ENCODE measurements at regions not wholly inside any gene's neighbourhood (a gene's known extent, or its start where the extent isn't known, plus 50 kb on each side); places are given as distances from the start of the nearest gene placed in this dataset.
A peak's percentile ranks its signal among the peaks of the same experiment; 100 is the strongest.

DNA sequence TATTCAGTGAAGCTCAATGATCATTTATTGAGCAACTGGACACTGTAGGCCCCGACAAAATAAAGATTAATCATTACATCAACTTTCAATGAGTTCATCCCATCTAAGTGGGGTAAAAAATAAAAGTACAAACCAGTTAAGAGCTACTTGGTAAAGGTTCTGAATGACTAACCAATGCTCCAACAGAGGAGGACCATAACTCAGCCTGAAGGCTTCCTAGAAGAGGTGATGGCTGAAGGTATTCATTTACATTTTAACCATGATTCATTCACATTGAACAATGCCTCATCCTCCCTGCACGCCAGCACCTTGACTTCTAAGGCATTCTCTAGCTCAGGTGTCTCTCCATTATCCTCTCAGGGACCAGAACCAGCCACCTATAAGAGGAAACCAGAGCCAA lies 201.4 kb downstream of the ZNF462 start:
- DNase-seq: no peak

DNA sequence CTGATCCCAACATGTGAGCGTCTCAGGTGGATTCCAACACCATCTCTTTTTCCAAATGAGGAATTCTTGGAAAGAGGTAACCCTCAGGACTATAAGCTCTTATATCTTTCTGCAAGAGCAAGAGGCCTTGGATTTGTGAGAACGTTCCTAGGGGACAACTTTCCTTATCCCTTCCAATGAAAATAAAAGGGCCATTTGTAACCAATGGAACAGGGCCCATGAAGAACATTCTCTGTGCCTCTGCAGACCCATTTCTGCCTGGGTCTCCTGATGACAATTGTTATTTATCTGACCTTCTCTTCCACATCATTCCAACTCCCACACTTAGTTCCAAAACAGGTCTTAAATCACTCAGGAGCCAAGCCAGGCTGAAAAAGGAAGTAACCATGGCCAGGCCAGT lies 202.6 kb downstream of the ZNF462 start:
- DNase-seq: no peak

DNA sequence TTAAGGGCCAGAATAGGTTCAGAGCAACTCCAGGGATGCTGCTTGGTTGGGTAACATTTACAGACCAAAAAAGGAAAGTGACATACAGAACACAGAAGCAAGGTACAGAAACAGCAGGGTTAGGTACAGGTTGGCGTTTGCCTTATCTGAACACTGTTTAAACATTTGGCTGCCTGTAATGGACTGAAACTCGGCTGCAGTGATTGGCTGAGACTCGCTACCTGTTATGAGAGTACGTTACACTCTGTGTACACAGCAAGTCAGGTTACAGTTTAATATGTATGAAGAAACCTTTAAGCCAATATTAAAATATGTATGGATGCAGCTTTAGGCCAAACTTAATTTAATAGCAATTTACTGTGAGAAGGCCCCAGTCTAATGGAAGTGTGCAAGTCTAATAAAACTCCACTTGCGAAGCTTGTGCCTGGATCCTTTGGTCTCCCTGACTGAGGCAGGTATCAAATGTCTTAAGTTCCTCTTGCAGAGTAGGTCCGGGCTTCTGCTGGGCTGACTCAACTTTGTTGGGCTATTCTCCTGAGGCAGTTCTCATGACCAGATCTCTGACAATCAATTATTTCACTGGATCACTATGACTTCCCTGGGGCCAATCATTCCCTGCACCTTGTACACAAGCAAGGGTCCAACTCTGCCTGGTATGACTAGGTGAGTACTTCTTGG lies 204.9 kb downstream of the ZNF462 start:
- peak in 1 of 2 experiments; percentile 14 for DNase-seq

DNA sequence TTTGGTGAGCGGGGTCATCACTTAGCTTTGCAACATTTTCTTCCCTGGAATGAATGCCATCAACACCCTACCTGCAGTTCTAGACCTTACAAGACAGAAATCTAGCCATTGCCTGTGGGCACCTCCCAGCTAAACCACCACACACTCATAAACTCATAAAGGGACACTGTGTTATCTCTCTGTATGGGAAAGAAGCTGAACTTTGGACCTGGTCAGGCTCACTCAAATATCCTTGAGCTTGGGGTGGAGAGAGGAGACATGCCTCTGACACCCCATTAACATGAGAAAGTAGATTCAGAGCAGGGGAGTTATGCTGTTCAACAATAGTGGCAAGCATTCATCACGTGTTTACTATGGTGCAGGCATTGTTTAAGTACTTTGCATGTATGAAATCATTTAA lies 205.6 kb downstream of the ZNF462 start:
- DNase-seq: no peak

DNA sequence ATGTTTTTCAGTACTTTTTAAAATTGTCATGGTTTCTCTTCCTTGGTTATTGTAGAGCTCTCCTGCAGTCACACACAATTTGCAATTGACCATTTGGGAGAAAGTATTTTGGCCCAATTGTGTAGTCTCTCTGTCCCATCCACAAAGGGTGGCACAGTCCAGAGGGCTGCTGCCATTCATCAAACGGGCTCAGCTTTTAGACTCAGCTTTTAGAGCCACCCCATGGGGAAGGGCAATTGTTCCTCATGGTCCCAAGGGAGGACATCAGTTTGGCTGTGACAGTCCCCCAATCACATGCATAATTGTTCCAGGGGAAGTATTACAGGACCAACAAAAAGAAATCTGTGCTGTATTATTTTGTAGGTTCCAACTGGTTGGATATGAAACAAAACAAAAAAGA lies 207.6 kb downstream of the ZNF462 start:
- peak in 1 of 2 experiments; percentile 7 for DNase-seq

DNA sequence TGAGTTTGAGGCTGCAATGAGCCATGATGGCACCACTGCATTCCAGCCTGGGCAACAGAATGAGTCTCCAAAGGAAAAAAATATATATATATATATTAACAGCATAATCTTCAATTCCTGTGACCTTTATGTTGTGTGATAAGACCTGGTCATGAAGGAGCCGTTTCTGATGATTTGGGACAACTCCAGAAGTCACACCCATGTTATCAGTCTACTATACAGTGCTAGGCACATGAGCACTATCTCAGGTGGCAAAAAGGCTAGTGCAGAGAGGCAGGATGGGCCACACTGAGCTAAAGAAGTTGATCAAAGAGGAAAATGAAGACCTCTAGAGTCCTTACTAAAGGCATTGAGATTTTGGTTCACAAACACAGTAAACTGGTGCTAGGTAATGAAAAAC lies 205.0 kb upstream of the RAD23B start:
- DNase-seq: no peak

DNA sequence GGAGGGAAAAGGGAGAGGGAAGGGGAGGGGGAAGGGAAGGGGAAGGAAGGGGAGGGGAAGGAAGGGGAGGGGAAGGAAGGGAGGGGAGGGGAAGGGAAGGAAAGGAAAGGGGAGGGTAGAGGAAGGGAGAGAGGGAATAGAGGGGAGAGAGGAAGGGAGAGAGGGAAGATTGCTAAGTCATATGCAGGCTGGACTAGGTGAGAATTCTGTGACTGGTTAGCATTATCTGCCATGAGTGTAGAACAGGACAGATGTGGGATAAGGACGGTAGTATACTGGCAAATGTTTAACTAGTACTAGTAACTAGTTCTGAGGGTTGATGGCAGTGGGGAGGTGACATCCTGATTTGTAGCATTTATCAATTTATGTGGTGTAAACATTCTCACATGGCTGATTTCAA lies 203.5 kb upstream of the RAD23B start:
- no peak for DNase-seq

DNA sequence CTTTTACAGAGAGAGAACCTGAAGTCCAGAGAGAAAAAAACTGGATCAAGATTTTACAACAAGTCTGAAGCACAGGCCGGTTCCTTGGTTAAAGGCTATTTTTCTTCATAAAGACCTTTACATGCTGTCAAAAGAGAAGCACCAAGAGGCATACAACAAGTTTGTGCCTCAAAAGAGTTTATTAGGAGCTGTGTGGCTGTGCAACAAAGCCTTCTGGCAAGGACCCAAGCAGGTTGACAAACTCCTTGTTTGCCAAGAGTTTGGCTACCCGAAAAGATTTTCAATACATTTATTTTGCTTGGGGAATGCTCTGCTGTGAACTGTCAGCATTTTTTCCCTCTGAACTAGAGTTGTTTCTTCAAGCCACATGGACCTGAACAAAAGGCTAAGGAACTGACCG lies 202.9 kb upstream of the RAD23B start:
- no peak for DNase-seq

DNA sequence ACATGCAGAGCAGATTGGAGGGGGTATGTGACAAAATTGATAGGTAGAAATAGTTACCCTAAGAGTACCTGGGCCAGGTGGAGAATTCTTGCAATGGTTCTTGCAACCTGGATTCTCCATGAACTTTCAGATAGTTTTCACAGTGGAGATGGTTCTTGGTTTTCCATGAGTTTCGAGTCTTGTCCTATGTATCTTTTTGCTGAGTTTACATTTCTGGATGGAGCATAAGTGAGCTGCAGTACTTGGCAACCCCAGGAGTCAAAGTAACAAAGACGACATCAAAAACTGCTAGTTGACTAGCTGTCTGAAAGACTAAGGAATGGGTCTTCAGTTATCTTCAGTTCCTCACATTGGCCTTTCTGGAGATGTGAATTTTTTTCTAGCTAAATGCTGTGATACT lies 196.6 kb upstream of the RAD23B start:
- DNase-seq: no peak

DNA sequence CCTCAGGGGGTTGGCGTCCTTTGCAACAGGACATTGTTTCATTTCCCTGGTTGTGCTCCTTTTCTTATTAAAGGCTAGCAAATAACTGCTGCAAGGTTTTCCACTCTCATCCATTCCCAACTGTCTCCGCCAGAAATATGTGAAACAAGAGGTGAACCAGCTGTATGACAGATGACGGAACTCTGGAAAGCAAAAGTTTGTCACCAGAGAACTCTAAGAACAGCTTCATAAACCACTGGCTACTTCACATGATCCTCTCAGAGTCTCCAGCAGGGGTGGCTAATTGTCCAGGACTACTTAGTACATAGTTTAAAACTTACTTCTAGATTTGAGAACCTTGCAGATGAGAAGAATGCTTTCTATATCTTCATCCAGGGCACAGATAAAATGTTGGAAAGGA lies 195.9 kb upstream of the RAD23B start:
- no peak for DNase-seq

DNA sequence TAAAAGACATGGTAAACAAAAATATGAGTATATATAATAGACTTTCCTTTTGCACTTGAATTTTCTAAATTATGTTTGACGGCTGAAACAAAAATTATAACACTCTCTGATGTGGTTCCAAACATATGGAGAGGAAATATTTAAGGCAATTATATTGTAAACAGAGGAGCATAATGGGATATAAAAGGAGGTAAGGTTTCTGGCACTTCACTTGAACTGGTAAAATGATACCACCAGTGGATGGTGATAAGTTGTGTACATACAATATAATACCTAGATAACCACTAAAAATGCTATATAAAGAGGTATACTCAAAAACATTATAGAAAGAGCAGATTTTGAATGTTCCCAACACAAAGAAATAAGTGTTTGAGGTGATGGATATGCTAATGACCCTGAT lies 192.9 kb upstream of the RAD23B start:
- peak; percentile 15 to 76 for DNase-seq

DNA sequence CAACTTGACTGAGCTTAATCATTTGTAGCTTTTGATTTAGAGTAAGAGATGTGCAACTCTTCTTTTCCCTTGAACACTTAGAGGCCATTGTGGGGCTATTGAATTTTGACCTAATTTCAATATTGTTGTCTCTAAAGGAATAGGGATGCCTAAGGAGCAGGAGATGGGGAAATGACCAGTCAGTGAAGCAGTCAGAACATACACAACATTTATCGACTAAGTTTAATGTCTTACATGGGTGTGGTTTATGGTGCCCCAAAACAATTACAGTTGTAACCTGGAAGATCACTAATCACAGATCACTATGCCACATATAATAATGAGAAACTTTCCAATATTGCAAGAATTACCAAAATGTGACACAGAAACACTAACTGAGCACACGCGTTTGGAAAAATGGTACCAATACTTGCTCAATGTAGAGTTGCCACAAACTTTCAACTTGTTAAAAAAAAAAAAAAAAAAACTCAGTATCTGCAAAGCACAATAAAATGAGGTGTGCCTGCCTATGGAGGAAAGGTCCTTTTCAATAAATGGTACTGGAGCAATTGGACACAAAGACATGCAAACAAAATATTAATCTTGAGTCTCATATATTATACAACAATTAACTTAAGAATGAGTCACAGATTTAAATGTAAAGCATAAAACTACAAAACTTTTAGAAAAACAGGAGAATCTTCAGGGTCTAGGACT lies 189.6 kb upstream of the RAD23B start:
- DNase-seq: no peak

DNA sequence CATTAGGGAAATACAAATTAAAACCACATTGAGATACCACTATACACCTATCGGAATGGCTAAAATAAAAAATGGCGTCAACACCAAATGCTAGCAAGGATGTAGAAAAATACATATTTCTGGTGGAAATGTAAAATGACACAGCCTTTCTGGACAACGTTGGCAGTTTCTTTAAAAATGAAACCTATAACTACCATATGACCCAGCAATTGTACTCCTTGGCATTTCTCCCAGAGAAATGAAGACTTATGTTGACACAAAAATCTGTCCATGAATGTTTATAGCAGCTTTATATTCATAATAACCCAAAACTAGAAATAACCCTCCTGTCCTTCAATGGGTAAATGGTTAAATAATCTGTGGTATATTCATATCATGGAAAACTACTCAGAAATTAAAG lies 188.7 kb upstream of the RAD23B start:
- no peak for DNase-seq

DNA sequence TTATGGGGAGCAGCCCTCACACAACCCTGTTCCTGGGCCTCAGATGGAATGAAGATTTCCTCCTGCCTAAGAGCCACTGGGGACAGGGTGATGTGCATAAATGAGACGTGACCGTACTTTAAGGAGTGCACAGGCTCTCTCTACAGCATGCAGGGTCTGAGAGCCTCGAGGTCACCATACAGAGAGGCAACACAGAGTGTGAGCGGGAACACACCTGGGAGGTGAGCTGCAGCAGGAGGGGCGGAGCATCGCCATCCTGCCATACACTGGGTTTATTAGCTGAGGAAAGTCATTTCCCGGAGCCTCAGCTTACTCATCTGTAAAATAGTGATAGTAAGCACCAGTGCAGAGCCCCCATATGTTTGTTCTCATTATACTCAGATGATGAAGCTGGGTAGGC lies 182.5 kb upstream of the RAD23B start:
- no peak for DNase-seq

DNA sequence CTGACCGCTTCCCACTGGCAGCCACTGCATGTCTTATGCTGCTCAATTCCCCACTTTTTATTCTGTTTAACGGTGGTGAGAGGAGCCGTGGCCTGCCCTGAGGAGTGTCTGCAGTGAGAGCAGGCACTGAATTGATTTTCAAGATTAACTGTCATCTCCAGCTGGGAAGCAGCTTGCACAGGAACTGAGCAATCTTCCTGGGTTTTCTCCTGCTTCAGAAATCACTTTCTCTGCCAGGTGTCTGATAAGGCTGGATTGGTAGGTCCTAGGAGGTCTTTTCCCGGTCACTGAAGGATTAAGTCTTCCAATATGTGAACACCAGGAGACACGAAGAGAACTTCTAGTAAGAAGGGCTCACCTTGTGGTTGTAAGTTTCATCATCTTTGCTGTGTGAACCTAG lies 181.1 kb upstream of the RAD23B start:
- DNase-seq: no peak

DNA sequence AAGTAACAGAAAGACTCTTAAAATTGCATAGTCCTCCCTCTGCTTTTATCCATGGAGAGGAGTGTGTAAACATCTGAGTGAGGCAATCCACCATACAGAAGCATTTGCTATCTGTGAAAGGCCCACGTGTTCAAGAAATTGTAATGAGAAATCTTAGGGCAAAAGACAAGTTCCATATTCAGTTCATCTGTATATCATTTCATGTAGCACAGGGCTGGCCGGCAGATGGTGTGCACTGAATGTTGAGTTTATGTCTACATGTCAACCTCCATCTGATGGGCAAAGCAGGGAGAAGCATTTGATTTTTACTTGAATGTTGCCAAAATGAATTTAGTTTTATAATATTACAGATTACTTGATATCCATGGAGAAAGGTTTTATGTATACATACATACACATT lies 179.5 kb upstream of the RAD23B start:
- DNase-seq: no peak

DNA sequence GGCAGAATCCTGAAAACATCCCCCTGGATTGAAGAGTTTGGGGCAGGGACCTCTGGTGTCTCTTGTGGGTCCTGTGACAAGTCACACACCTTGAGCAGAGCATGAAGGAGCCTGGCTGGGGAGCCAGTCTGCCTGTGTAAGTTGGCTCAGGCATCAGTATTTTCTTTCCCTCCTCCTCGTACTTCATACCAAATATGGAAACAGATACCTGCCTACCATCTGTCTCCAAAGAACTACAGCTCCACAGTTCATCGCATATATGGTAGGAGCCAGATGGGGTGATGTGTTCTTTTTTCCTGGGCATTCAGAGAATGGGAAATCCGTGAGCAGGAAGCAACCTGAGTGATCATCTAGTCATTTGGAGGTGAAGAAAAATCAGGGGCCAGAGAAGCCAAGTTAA lies 177.3 kb upstream of the RAD23B start:
- no peak for DNase-seq

DNA sequence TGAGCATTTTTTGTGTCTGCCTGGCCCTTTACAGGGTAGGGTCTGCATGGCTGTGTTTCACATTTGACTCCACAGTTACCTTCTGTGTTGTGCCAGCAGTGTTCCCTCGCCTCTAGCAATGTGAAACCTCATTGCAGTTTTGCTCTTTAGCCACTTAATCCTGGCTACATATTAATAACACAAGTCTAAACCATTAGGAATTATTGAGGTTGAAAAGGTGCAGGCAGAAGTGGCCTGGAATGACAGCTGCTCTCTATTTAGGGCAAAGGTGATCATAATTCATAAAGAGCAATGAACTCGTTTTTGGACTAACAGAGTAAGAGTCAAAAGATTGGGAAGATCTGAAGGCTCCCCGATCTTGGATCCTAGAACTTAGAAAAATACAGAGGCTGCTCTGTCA lies 176.7 kb upstream of the RAD23B start:
- DNase-seq: no peak

DNA sequence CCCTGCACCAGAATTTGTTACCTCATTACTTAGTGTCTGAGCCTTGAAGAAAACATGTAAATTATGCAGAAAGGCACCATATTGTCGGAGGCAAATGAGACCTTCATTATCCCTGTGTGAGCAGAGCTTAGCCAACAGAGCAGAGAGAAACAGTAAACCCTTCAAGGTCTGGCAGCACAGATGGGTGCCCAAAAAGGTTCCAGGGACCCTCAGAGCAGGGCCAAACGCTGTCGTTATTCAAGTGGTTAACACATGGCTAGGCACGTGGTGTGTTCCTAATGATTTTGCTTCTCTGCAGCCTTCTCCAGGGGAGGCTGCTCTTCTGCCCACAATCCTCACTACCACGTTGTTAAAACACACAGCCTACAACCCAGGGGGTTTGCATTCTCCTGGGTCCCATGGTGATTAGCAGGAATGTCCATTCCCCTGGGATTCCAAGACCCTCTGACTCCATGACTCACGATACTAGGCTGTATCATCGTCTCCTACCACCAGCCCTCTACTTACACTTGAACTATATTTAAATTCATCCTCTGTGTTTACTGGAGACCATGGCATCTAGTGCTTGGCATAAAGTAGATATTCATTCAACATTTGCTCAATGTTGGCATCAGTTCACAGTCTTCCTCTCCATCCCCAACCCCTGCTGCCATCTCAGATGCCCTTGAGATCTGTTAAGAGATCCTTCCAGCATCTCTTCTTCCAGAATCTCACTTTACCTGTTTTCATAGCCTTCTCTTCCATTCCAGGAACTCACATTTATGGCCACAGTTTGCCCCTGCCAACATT lies 174.5 kb upstream of the RAD23B start:
- DNase-seq: no peak

DNA sequence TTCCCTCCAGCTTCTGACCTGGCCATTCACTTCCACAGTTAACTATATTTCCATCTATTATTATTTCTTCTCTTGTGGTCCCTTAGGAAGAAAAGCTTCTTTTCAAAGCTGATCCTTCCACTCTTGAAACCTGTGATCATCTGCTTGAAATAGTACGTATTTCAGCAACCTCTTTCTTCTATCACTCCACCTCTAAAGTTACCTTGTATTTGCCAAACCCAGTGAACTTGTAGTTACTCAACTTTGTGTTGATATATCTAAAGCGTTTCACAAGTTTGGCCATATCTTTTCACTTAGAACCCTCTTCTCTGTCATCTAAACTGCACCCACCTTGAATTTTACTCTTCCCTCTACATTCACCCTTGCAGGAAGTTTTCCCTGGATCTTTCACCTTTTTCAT lies 173.8 kb upstream of the RAD23B start:
- no peak for DNase-seq

DNA sequence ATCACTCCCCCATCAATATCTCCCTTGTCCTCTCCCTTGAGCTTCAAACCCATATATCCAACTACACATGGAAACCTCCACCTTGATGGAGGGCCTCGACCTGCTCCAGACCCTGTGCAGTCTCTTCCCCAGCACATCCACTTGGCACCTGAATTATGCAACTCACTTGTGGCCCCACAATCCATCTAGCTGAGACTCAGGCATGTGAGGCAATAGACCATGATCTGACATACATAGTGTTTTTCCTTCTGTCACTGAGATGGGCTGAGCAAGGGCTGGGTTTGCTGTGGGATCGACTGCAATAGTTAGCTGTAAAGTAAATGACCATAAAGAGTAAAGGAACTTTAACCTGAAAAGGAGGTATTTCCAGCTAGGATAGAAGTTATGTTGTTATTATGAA lies 172.9 kb upstream of the RAD23B start:
- no peak for DNase-seq

DNA sequence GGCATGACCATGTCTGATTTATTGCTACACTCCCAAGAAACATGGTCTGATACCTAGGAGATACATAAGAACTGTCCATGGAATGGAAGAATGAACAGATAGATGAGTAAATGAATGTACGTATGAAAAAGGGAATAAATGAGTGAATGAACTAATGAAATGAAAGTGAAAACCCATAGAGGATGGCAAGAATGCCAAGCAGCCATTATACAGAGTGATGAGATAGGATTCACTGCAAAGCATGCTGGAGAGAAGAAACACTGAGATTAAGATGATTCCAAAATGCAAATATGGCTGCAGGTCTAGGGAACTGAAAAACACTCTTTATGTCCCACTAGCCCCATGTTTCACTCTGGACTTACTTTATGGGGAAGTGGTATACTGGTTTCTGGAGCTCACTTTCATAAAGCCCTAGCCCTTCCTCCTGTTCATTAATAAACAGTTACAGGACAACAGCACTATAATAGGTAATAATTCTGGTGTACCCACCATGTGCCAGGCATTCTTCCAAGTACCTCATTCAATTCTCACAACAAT lies 170.3 kb upstream of the RAD23B start:
- DNase-seq: no peak

DNA sequence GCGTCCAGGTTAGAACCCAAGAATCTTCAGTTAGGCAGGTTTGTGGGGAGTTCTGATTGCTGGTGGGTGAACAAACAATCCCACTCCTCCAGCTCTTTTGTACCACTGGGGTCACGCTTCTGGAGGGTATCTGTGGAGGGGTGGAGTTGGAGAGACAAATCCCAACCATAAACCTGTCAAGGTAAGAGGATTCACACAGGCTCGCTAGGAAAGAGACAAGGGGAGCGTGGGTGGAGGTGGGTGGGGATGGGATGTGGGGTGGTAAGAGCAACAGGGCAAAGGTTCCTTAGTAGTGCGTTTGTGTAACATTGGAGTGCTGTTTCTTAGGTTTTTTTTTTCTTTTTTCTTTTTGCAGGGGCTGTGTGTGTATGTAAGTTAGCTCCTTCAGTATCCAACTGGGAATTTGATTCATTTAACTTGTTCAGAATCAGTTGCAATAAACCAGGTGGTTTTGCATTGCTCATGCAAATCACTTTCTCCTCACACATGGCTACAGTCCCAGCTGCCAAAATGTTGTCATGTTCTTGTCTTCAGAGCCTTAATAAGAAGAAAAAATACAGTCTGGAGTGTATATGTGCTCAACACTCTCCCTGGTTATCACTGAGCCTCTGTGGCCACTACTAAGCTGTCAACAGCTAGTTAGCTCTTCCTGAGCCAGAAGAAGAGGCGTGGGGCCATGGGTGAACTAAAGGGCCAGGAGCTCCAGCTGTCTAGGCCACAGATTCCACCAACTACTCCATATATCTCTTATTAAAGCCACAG lies 164.0 kb upstream of the RAD23B start:
- no peak for DNase-seq
